WTC11 (cell line): ENCODE measurements at regions not wholly inside any gene's neighbourhood (a gene's known extent, or its start where the extent isn't known, plus 50 kb on each side); places are given as distances from the start of the nearest gene placed in this dataset.

Experiments
- ATAC-seq: fragments of 200-7000 bp; cut with Tn5 transposase; 2 replicates; pipeline ENCODE4 v1.10.0; 2021; ENCODE audit warnings: mild to moderate bottlenecking, moderate library complexity
- CTCF ChIA-PET: fragments of 300-600 bp; sonication (Branson Sonifier 250); formaldehyde crosslinking; loops from one replicate; lab custom pipeline; 2021; ENCODE audit warnings: antibody characterized with exemption; lab: Charles Lee
- POLR2A ChIA-PET: fragments of 350-600 bp; sonication (Branson Sonifier 250); formaldehyde crosslinking; loops from one replicate; lab custom pipeline; 2021; ENCODE audit warnings: antibody characterized with exemption; lab: Charles Lee
- DNase-seq: peaks from one replicate; pipeline ENCODE4 v3.0.0; 2021; ENCODE audit warnings: low spot score
- H3K27ac Mint-ChIP-seq: 2 replicates; pipeline ENCODE4 v1.8.0; 2021; ENCODE audit warnings: mixed read lengths
- H3K27me3 Mint-ChIP-seq: 2 replicates; pipeline ENCODE4 v1.8.0; 2021; ENCODE audit warnings: low read depth, mild to moderate bottlenecking, moderate library complexity, mixed read lengths
- H3K36me3 Mint-ChIP-seq: 2 replicates; pipeline ENCODE4 v1.8.0; 2021; ENCODE audit warnings: mixed read lengths
- H3K4me1 Mint-ChIP-seq: 2 replicates; pipeline ENCODE4 v1.8.0; 2022; ENCODE audit warnings: mixed read lengths
- H3K4me3 Mint-ChIP-seq: 2 replicates; pipeline ENCODE4 v1.8.0; 2021; ENCODE audit warnings: mild to moderate bottlenecking, moderate library complexity, mixed read lengths
- H3K9me3 Mint-ChIP-seq: 2 replicates; pipeline ENCODE4 v1.8.0; 2021; ENCODE audit warnings: mixed read lengths
- AR ChIP-seq: fragments of 250-450 bp; sonication (Bioruptor Pico); IDR thresholded peaks from 2 replicates; pipeline ENCODE4 v1.9.0; 2021; ENCODE audit warnings: mild to moderate bottlenecking
- ARID4B ChIP-seq: sonication (generic); formaldehyde crosslinking; IDR thresholded peaks from 2 replicates; pipeline ENCODE4 v1.8.0; 2023; ENCODE audit warnings: missing genetic modification reagents, mild to moderate bottlenecking, borderline replicate concordance
- CREM ChIP-seq: sonication (generic); formaldehyde crosslinking; IDR thresholded peaks from 2 replicates; pipeline ENCODE4 v1.8.1; 2022; ENCODE audit warnings: mild to moderate bottlenecking, missing genetic modification reagents, moderate library complexity
- EMX1 ChIP-seq: fragments of 250-450 bp; sonication (Bioruptor Pico); IDR thresholded peaks from 2 replicates; pipeline ENCODE4 v1.8.0; 2021; ENCODE audit warnings: mild to moderate bottlenecking
- ERG ChIP-seq: fragments of 250-450 bp; sonication (Bioruptor Pico); IDR thresholded peaks from 2 replicates; pipeline ENCODE4 v1.8.0; 2021; ENCODE audit warnings: mild to moderate bottlenecking
- ESRRA ChIP-seq: sonication (generic); formaldehyde crosslinking; IDR thresholded peaks from 2 replicates; pipeline ENCODE4 v1.8.1; 2022; ENCODE audit warnings: mild to moderate bottlenecking, missing genetic modification reagents, borderline replicate concordance
- FOXJ3 ChIP-seq: sonication (generic); formaldehyde crosslinking; IDR thresholded peaks from 2 replicates; pipeline ENCODE4 v1.9.0; 2021; ENCODE audit warnings: missing genetic modification reagents, mild to moderate bottlenecking, borderline replicate concordance
- HMGXB4 ChIP-seq: sonication (generic); formaldehyde crosslinking; IDR thresholded peaks from 2 replicates; pipeline ENCODE4 v1.8.1; 2023; ENCODE audit warnings: mild to moderate bottlenecking, moderate library complexity, missing genetic modification reagents
- KAT7 ChIP-seq: sonication (generic); formaldehyde crosslinking; IDR thresholded peaks from 2 replicates; pipeline ENCODE4 v1.8.1; 2023; ENCODE audit warnings: missing genetic modification reagents, mild to moderate bottlenecking, borderline replicate concordance
- NFATC4 ChIP-seq: fragments of 250-450 bp; sonication (Bioruptor Pico); IDR thresholded peaks from 2 replicates; pipeline ENCODE4 v1.9.0; 2021; ENCODE audit warnings: mild to moderate bottlenecking
- NFE2L1 ChIP-seq: sonication (generic); formaldehyde crosslinking; IDR thresholded peaks from 2 replicates; pipeline ENCODE4 v1.8.1; 2023; ENCODE audit warnings: missing genetic modification reagents
- RELA ChIP-seq: sonication (generic); formaldehyde crosslinking; IDR thresholded peaks from 2 replicates; pipeline ENCODE4 v1.8.1; 2022; ENCODE audit warnings: missing genetic modification reagents, mild to moderate bottlenecking, borderline replicate concordance
- SOX15 ChIP-seq: fragments of 250-450 bp; sonication (Bioruptor Pico); IDR thresholded peaks from 2 replicates; pipeline ENCODE4 v1.9.0; 2021; ENCODE audit warnings: mild to moderate bottlenecking
- TEAD4 ChIP-seq: sonication (generic); formaldehyde crosslinking; IDR thresholded peaks from 2 replicates; pipeline ENCODE4 v1.8.0; 2022; ENCODE audit warnings: mild to moderate bottlenecking, missing genetic modification reagents
- ZBTB21 ChIP-seq: sonication (generic); formaldehyde crosslinking; IDR thresholded peaks from 2 replicates; pipeline ENCODE4 v1.8.1; 2023; ENCODE audit warnings: mild to moderate bottlenecking, missing genetic modification reagents, borderline replicate concordance
- ZNF121 ChIP-seq: sonication (generic); formaldehyde crosslinking; IDR thresholded peaks from 2 replicates; pipeline ENCODE4 v1.8.0; 2023; ENCODE audit warnings: missing genetic modification reagents
- ZNF263 ChIP-seq: sonication (generic); formaldehyde crosslinking; IDR thresholded peaks from 2 replicates; pipeline ENCODE4 v1.8.1; 2022; ENCODE audit warnings: low read depth, mild to moderate bottlenecking, moderate library complexity, missing genetic modification reagents
- ZSCAN18 ChIP-seq: fragments of 250-450 bp; sonication (Bioruptor Pico); IDR thresholded peaks from 2 replicates; pipeline ENCODE4 v2.1.2; 2022; ENCODE audit warnings: mild to moderate bottlenecking, moderate library complexity

GRCh38 chr4:53801373-53801772 is 210.1 kb upstream of the LNX1 start:
- TF ChIP-seq HMGXB4 (CRISPR knock-in tag) (no peak), ZBTB21 (CRISPR knock-in tag) (no peak), NFATC4 (no peak), ZSCAN18 (CRISPR knock-in tag) (no peak), NFE2L1 (CRISPR knock-in tag) (no peak), SOX15 (CRISPR knock-in tag) (no peak), AR (no peak), TEAD4 (no peak), ARID4B (CRISPR knock-in tag) (no peak), ESRRA (CRISPR knock-in tag) (no peak), ERG (CRISPR knock-in tag) (no peak), EMX1 (no peak), CREM (CRISPR knock-in tag) (no peak), KAT7 (CRISPR knock-in tag) (no peak), FOXJ3 (no peak), ZNF263 (no peak)
- POLR2A ChIA-PET = no interaction called here
- Mint-ChIP-seq H3K36me3 (no peaks in the 10 kb centered on the region), H3K4me3 (no peak overlapping the region), H3K27me3 (no peaks in the 10 kb centered on the region), H3K4me1 (no peaks in the 10 kb centered on the region), H3K9me3 (no peaks in the 10 kb centered on the region), H3K27ac (no peak overlapping the region)
- CTCF ChIA-PET = no interaction called here
- DNase-seq = no peak
- no peak for ATAC-seq

GRCh38 chr4:53800741-53801140 is 209.5 kb upstream of the LNX1 start:
- POLR2A ChIA-PET = no interaction called here
- DNase-seq (no peak), ATAC-seq (no peak)
- Mint-ChIP-seq H3K9me3 (no peaks in the 10 kb centered on the region), H3K36me3 (no peaks in the 10 kb centered on the region), H3K27me3 (no peaks in the 10 kb centered on the region), H3K4me1 (no peaks in the 10 kb centered on the region), H3K27ac (no peak overlapping the region), H3K4me3 (no peak overlapping the region)
- no peak for TF ChIP-seq CREM (CRISPR knock-in tag)
- no peak for TF ChIP-seq SOX15 (CRISPR knock-in tag)
- TF ChIP-seq ZNF121 (CRISPR knock-in tag) = no peak
- TF ChIP-seq ARID4B (CRISPR knock-in tag) = no peak
- no peak for TF ChIP-seq RELA (CRISPR knock-in tag)
- CTCF ChIA-PET = no interaction called here
